Hippocampal formation (tissue), 2 donors: ENCODE measurements at regions not wholly inside any gene's neighbourhood (a gene's known extent, or its start where the extent isn't known, plus 50 kb on each side); places are given as distances from the start of the nearest gene placed in this dataset.

ENCODE experiments used
- DNase-seq, 2 donors: peaks; one replicate each; lab custom pipeline; 2025; lab: John Stamatoyannopoulos, UW

GRCh38 chr12:102596031-102596430 is 115.7 kb upstream of the IGF1 start:
- DNase-seq, result no peak

GRCh38 chr12:102595315-102595714 is 115.0 kb upstream of the IGF1 start:
- no peak for DNase-seq

GRCh38 chr12:102593134-102593533 is 112.8 kb upstream of the IGF1 start:
- DNase-seq, result no peak

- DNase-seq, result no peak
Measured at GRCh38 chr12:102592134-102592533, 111.8 kb upstream of the IGF1 start.

- no peak for DNase-seq
Measured at GRCh38 chr12:102573237-102573636, 92.9 kb upstream of the IGF1 start.

GRCh38 chr12:102571889-102572288 is 91.5 kb upstream of the IGF1 start:
- DNase-seq, result no peak

- DNase-seq, result no peak
Measured at GRCh38 chr12:102570256-102570655, 89.9 kb upstream of the IGF1 start.

GRCh38 chr12:102569803-102570202 is 89.4 kb upstream of the IGF1 start:
- no peak for DNase-seq

GRCh38 chr12:102568276-102568675 is 87.9 kb upstream of the IGF1 start:
- DNase-seq, result no peak

- DNase-seq, result no peak
Measured at GRCh38 chr12:102567031-102567985, 86.9 kb upstream of the IGF1 start.

GRCh38 chr12:102565555-102565954 is 85.2 kb upstream of the IGF1 start:
- no peak for DNase-seq

GRCh38 chr12:102564026-102564425 is 83.7 kb upstream of the IGF1 start:
- no peak for DNase-seq

- DNase-seq, result no peak
Measured at GRCh38 chr12:102562836-102563425, 82.6 kb upstream of the IGF1 start.

GRCh38 chr12:102551186-102551585 is 70.8 kb upstream of the IGF1 start:
- DNase-seq, result no peak

GRCh38 chr12:102549691-102550090 is 69.3 kb upstream of the IGF1 start:
- DNase-seq, result no peak

- DNase-seq, result no peak
Measured at GRCh38 chr12:102548543-102548942, 68.2 kb upstream of the IGF1 start.

GRCh38 chr12:102543494-102544485 is 63.4 kb upstream of the IGF1 start:
- DNase-seq, result no peak

- DNase-seq, result no peak
Measured at GRCh38 chr12:102542816-102543440, 62.6 kb upstream of the IGF1 start.

- DNase-seq, result no peak
Measured at GRCh38 chr12:102540815-102541385, 60.5 kb upstream of the IGF1 start.

GRCh38 chr12:102539651-102540553 is 59.5 kb upstream of the IGF1 start:
- DNase-seq, result no peak
